Ishikawa (cell line): ENCODE measurements at regions not wholly inside any gene's neighbourhood (a gene's known extent, or its start where the extent isn't known, plus 50 kb on each side); places are given as distances from the start of the nearest gene placed in this dataset.

ENCODE experiments used
- CEBPB ChIP-seq: IDR thresholded peaks from 2 replicates; pipeline ENCODE4 v1.6.1; 2012
- CREB1 ChIP-seq: IDR thresholded peaks from 2 replicates; pipeline ENCODE4 v1.6.1; 2012; ENCODE audit warnings: low read depth
- EGR1 ChIP-seq: IDR thresholded peaks from 2 replicates; pipeline ENCODE4 v1.6.1; 2012
- EP300 ChIP-seq: IDR thresholded peaks from 2 replicates; pipeline ENCODE4 v1.6.1; 2012; ENCODE audit warnings: borderline replicate concordance
- FOXM1 ChIP-seq: IDR thresholded peaks from 2 replicates; pipeline ENCODE4 v1.6.1; 2012; ENCODE audit warnings: low read depth, borderline replicate concordance
- NFIC ChIP-seq: IDR thresholded peaks from 2 replicates; pipeline ENCODE4 v1.6.1; 2012
- RAD21 ChIP-seq: IDR thresholded peaks from 2 replicates; pipeline ENCODE4 v1.6.1; 2012; ENCODE audit warnings: low read depth
- TAF1 ChIP-seq: IDR thresholded peaks from 2 replicates; pipeline ENCODE4 v1.6.1; 2012; ENCODE audit warnings: low read depth, mild to moderate bottlenecking
- TCF12 ChIP-seq: IDR thresholded peaks from 2 replicates; pipeline ENCODE4 v1.6.1; 2012; ENCODE audit warnings: low read depth
- TEAD4 ChIP-seq: IDR thresholded peaks from 2 replicates; pipeline ENCODE4 v1.6.1; 2012
- YY1 ChIP-seq: IDR thresholded peaks from 2 replicates; pipeline ENCODE4 v1.6.1; 2012; ENCODE audit warnings: low read depth
- ZBTB7A ChIP-seq: IDR thresholded peaks from 2 replicates; pipeline ENCODE4 v1.6.1; 2012; ENCODE audit warnings: low read depth
- TF ChIP-seq, protein P1 (sequence below): IDR thresholded peaks from 2 replicates; pipeline ENCODE4 v1.6.1; 2012; ENCODE audit warnings: low read depth, mild to moderate bottlenecking
- TF ChIP-seq, protein P2 (sequence below): IDR thresholded peaks from 2 replicates; pipeline ENCODE4 v1.6.1; 2012
- TF ChIP-seq, protein P3 (sequence below): IDR thresholded peaks from 2 replicates; pipeline ENCODE4 v1.6.1; 2012

DNA sequence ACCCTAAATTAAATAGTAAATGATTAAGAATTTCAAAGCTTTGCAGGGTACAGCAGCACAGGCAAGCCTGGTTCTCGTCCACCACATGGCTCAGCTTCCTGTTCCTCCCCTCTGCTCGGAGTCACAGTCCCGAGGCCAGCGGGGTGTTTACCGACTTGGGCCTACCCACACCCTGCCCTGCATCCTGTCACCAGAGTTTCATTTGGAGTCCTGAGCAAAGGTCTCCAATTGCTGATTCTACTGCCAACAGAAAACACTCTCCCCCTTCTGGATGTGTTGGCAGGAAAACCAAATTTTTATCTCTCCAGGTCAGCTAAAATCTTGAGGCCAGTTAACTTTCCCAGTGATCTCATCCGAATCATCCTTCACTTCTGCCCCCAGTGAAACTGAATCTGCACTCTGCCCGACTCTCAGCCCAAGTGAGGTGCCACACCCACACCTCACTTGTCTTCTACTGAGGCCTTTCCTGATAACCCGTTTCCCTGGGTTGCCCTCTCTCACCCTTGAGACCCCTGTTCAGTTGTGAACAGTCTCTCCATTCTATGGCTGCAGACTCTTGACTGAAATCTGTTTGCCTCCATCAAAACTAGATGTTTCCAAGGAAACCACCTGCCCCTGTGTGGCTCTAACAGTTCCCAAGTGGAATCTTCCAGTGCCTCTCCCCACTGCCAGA lies 71.2 kb downstream of the VCPKMT start:
- TF ChIP-seq TAF1 (no peak), TEAD4 (no peak), EP300 (no peak), TCF12 (no peak), FOXM1 (no peak)

DNA sequence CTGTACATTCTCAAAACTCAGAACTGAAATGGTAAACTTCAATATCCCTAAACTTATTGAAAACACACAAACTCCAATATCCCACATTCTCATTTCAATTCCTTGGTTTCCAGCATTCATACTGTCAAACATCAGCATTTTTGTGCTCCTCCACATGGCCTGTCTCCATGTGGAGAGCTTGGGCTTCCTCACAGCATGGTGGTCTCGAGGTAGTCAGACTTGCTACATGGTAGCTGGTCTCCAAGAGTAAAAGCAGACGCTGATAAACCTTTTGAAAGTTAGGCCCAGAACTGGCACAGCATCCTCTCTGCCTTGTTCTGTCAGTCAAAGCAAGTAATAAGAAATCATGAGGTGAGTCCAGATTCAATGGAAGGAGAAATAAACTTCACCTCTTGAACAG lies 70.5 kb downstream of the VCPKMT start:
- TF ChIP-seq, protein P1, sequence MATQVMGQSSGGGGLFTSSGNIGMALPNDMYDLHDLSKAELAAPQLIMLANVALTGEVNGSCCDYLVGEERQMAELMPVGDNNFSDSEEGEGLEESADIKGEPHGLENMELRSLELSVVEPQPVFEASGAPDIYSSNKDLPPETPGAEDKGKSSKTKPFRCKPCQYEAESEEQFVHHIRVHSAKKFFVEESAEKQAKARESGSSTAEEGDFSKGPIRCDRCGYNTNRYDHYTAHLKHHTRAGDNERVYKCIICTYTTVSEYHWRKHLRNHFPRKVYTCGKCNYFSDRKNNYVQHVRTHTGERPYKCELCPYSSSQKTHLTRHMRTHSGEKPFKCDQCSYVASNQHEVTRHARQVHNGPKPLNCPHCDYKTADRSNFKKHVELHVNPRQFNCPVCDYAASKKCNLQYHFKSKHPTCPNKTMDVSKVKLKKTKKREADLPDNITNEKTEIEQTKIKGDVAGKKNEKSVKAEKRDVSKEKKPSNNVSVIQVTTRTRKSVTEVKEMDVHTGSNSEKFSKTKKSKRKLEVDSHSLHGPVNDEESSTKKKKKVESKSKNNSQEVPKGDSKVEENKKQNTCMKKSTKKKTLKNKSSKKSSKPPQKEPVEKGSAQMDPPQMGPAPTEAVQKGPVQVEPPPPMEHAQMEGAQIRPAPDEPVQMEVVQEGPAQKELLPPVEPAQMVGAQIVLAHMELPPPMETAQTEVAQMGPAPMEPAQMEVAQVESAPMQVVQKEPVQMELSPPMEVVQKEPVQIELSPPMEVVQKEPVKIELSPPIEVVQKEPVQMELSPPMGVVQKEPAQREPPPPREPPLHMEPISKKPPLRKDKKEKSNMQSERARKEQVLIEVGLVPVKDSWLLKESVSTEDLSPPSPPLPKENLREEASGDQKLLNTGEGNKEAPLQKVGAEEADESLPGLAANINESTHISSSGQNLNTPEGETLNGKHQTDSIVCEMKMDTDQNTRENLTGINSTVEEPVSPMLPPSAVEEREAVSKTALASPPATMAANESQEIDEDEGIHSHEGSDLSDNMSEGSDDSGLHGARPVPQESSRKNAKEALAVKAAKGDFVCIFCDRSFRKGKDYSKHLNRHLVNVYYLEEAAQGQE = no peak
- TF ChIP-seq FOXM1 (no peak), ZBTB7A (no peak), CEBPB (no peak), CREB1 (no peak), EP300 (no peak), TCF12 (no peak), TAF1 (no peak), EGR1 (no peak), NFIC (no peak), YY1 (no peak), TEAD4 (no peak), RAD21 (no peak)
- TF ChIP-seq, protein P2, sequence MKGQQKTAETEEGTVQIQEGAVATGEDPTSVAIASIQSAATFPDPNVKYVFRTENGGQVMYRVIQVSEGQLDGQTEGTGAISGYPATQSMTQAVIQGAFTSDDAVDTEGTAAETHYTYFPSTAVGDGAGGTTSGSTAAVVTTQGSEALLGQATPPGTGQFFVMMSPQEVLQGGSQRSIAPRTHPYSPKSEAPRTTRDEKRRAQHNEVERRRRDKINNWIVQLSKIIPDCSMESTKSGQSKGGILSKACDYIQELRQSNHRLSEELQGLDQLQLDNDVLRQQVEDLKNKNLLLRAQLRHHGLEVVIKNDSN = no peak
- TF ChIP-seq, protein P3, sequence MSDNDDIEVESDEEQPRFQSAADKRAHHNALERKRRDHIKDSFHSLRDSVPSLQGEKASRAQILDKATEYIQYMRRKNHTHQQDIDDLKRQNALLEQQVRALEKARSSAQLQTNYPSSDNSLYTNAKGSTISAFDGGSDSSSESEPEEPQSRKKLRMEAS = no peak

DNA sequence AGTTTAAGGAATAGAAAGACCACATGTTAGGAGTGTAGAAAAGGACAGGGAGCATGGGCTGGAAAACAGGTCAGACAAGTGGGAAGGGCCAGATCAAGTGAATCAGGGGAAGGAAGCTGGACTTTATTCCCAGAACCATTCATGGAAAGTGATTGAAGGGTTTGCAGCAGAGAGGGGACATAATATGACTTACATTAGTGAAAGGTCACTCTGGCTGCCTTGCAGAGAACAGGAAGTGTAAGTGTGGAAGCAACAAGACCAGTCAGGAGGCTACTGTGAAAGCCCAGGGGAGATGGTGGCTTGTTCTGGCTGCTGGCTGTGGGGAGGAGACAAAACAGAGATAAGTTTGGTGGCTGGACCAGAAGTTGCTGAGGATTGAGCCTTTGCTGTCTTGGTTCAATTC lies 69.1 kb downstream of the VCPKMT start:
- TF ChIP-seq EP300 (no peak), NFIC (no peak), YY1 (no peak), ZBTB7A (no peak), CEBPB (no peak), EGR1 (no peak)
- TF ChIP-seq, protein P3 = no peak
- TF ChIP-seq, protein P2 = no peak
- TF ChIP-seq, protein P1 = no peak

DNA sequence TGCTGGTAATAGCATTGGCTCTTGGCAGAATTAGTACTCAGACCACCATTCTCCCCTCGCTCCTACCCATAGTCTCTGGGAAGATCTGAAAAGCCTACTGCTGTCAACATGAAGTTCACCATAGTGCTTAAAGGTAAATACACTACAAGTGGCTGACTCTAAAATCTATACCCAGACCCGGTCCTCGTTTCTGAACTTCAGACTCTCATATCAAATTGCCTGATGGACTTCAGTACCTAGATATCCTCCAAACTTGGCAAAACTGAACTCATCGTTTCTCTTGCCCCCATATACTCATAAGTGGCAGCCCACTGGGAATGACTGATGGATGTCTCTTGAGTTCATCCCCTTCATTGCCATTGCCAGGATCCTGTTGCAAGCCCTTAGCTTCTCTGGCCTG lies 67.3 kb downstream of the VCPKMT start:
- no peak for TF ChIP-seq FOXM1

DNA sequence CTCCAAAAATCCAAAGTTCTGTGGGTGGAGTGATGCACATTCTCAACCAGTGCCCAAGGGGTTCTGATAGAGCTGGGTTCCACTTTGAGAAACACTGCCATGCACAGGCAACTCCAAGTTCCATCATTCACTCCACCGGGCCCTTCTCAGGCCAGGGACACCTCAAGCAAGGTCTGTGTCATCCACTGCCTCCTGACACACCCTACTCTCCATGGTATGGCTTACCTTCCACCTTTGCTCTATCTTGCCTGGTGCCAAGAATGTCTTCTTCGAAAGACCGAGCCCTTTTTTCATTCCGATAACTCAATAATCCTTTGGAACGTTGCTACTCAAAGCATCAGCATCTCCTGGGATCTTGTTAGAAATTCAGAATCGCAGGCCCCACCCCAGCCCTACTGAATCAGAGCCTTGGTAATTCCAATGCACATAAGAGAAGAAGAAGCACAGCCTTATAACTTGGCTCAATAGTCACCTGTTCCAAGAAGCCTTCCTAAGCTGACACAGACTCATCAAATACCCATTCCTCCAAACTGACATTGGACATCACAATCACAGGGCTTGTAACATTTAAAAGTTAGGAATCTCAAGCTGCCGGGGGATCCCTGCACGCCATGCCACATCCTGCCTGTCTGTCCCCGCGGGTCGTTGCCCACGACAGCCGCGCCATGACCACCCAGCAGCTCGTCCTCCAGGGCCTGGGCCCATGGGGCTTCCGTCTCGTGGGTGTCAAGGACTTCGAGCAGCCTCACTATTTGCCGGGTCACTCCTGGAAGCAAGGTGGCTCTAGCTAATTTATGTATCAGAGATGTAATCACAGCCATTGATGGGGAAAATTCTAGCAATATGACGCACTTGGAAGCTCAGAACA lies 66.4 kb downstream of the VCPKMT start:
- TF ChIP-seq NFIC (no peak), TAF1 (no peak), EGR1 (no peak), EP300 (no peak), YY1 (no peak), TCF12 (no peak), CEBPB (no peak), TEAD4 (no peak), ZBTB7A (no peak), CREB1 (no peak), RAD21 (no peak), FOXM1 (no peak)
- TF ChIP-seq, protein P2 = no peak
- TF ChIP-seq, protein P1 = no peak
- TF ChIP-seq, protein P3 = no peak
